ENCODE measurements at regions not wholly inside any gene's neighbourhood (a gene's known extent, or its start where the extent isn't known, plus 50 kb on each side); places are given as distances from the start of the nearest gene placed in this dataset.

DNA sequence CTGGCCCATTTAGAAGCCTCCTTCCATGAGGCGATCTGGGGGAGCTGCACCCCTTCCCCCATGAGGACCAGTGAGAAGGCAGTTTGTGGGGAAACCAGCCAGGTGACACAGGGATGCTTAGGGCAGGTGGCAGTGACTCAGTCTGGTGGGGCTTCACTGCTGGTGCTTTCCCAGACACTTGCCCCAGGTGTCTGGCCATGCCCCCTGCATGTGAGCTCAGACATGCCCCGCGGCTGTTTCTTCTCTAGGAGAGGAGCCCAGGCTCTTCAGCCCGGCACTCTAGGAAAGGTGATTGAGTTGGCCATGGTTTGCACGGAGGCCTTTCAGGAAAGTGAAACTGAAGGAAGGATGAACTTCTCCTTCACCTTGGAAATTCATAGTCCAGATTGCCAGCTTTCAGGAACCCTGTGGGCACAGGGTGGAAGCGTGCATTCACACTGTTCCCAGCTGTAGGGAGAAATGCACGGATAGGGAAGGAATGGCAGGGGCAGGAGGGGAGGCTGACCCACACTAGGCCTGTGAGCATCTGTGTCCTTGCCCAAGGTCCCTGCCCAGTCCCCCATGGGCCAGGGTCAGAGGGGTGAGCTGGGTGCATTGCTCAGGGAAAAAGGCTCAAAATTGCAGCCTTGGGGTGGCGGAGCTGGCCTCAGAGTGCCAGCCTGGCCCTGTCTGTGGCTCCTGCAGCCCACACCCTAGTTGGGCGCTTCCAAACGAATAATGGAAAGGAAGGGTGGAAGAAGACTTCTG lies 359.1 kb downstream of the GLRX3 start:
- TF ChIP-seq, protein P1, sequence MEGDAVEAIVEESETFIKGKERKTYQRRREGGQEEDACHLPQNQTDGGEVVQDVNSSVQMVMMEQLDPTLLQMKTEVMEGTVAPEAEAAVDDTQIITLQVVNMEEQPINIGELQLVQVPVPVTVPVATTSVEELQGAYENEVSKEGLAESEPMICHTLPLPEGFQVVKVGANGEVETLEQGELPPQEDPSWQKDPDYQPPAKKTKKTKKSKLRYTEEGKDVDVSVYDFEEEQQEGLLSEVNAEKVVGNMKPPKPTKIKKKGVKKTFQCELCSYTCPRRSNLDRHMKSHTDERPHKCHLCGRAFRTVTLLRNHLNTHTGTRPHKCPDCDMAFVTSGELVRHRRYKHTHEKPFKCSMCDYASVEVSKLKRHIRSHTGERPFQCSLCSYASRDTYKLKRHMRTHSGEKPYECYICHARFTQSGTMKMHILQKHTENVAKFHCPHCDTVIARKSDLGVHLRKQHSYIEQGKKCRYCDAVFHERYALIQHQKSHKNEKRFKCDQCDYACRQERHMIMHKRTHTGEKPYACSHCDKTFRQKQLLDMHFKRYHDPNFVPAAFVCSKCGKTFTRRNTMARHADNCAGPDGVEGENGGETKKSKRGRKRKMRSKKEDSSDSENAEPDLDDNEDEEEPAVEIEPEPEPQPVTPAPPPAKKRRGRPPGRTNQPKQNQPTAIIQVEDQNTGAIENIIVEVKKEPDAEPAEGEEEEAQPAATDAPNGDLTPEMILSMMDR (IDR thresholded peaks at IDR 0.05; ENCODE audit: insufficient read depth, low read length, poor library complexity, severe bottlenecking) = no peak
- H3K27me3 ChIP-seq (ENCODE audit: control insufficient read depth, insufficient read depth, low read length) = no peaks in the 10 kb centered on the region
- no peak for DNase-seq (ENCODE audit: low read depth)
- H3K36me3 ChIP-seq (ENCODE audit: control insufficient read depth, insufficient read depth, low read length) = no peaks in the 10 kb centered on the region
- no peak overlapping the region for H3K4me3 ChIP-seq (ENCODE audit: low read depth, low read length)

DNA sequence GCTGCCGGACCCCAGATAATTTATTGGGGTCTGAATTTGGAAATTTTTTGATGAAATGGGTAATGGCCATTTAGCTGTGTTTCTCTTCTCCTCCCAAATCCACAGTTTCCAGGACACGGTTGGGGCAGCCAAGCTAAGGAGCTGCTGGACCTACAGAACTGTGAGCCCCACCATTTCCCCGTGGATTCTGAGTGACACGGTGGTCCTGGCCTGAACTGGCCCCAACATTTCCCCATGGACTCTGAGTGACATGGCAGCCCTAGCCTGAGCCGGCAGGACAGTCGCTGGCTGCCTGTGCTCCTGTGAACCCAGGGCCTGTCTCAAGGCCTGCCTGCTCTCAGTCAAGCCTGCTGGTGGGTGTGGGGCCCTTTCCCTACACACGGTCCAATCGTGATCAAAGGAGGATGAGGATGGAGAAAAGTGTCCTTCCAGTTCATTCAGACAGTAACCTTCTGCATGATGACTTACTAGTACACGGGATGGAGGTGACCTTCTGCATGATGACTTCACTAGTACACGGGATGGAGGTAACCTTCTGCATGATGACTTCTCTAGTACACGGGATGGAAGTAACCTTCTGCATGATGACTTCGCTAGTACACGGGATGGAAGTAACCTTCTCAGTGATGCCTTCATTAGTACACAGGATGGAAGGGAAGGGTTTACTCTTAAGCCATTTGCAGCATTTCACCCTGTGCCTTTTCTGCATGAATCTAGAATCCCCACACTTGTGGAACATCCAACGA lies 359.9 kb downstream of the GLRX3 start:
- no peaks in the 10 kb centered on the region for H3K27me3 ChIP-seq (ENCODE audit: control insufficient read depth, insufficient read depth, low read length)
- no peaks in the 10 kb centered on the region for H3K36me3 ChIP-seq (ENCODE audit: control insufficient read depth, insufficient read depth, low read length)
- no peak overlapping the region for H3K4me3 ChIP-seq (ENCODE audit: low read depth, low read length)
- TF ChIP-seq, protein P1 (IDR thresholded peaks at IDR 0.05; ENCODE audit: insufficient read depth, low read length, poor library complexity, severe bottlenecking) = no peak
- DNase-seq (ENCODE audit: low read depth) = no peak

DNA sequence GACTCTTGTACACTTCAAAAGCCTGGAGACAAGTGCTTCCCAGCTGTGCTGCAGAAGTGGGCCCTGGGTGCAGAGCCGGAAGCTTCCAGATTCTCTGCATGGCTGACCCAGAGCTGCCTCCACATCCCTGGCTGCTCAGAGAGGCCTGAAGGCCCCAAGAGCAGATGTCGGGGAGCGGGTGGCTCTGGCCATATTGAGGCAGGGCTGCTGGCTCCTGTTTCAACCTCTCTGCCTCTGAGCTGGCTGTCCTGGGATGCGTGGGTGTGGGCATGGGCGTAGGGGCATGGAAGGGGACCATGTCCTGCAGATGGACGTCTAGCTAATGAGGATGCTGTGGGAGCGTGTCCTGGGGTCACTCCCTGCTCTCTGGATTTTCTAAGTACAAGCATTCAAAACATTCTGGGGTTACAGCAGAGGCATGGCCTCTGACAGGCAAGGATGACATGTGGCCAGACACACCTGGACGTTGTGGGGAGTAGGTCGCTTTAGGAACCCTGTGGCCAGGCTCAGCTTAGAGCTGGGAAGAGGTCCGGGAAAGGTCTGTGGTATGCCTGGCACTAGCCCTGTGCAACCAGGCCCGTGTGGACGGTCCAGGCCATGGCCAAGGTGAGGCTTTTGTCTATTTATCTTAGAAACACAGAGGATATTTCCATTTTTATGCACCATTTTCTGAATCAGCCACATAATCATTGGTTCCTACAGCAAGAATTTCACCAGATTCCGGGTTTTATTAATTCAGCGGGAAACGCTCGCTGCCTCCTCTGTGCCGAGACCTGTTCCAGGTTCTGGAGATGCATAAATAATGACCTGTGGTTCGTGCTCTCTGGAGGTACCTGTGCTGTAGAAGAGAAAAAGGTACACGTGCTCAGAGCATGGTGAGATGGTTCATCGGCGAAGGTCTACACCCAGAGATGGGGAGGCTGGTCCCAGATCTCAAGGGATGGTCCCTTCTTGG lies 361.1 kb downstream of the GLRX3 start:
- no peaks in the 10 kb centered on the region for H3K36me3 ChIP-seq (ENCODE audit: control insufficient read depth, insufficient read depth, low read length)
- TF ChIP-seq, protein P1 (IDR thresholded peaks at IDR 0.05; ENCODE audit: insufficient read depth, low read length, poor library complexity, severe bottlenecking) = no peak
- H3K4me3 ChIP-seq (ENCODE audit: low read depth, low read length) = no peak overlapping the region
- no peaks in the 10 kb centered on the region for H3K27me3 ChIP-seq (ENCODE audit: control insufficient read depth, insufficient read depth, low read length)
- no peak for DNase-seq (ENCODE audit: low read depth)

DNA sequence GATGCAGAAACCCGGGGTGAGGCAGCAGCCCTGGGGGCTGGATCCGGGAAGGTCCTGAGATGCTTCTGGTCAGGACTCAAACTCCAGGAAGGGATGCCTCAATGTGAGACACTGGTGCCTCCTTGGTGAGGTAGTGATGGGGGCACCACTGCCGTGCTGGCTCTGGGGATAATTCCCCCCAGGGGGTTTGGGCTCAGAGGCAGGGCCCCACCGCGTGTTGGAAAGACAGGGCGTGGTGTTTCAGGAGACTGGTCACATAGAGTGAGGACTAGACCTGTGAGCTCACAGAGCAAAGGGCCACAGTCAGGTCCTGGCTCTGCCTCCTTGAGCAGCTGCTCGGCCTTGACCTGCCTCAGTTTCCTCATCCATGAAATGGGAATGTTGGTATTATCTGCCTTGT lies 361.9 kb downstream of the GLRX3 start:
- Histone ChIP-seq H3K36me3 (ENCODE audit: control insufficient read depth, insufficient read depth, low read length) (no peaks in the 10 kb centered on the region), H3K4me3 (ENCODE audit: low read depth, low read length) (no peak overlapping the region), H3K27me3 (ENCODE audit: control insufficient read depth, insufficient read depth, low read length) (no peaks in the 10 kb centered on the region)
- DNase-seq (ENCODE audit: low read depth) = no peak
- TF ChIP-seq, protein P1 (IDR thresholded peaks at IDR 0.05; ENCODE audit: insufficient read depth, low read length, poor library complexity, severe bottlenecking) = no peak

DNA sequence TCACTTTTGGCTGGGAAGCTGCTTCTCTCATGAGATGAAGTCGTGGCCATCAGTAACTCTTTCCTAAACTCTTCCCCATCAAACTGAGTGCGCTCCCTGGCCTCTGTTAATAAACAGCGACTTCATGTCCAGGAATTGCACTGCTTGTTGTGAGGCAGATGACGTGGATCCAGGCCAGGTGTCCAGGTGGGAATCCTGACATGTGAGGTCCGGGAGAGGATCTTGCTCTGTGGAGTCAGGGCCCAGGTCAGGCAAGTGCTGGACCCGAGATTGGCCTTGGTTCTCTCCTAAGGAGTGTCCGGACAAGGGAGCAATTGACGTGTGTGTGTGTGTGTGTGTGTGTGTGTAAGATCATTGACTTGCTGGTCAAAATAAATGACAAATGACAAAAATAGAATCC lies 362.7 kb downstream of the GLRX3 start:
- no peak overlapping the region for H3K4me3 ChIP-seq (ENCODE audit: low read depth, low read length)
- no peaks in the 10 kb centered on the region for H3K36me3 ChIP-seq (ENCODE audit: control insufficient read depth, insufficient read depth, low read length)
- DNase-seq (ENCODE audit: low read depth) = no peak
- TF ChIP-seq, protein P1 (IDR thresholded peaks at IDR 0.05; ENCODE audit: insufficient read depth, low read length, poor library complexity, severe bottlenecking) = no peak
- H3K27me3 ChIP-seq (ENCODE audit: control insufficient read depth, insufficient read depth, low read length) = no peaks in the 10 kb centered on the region
